K562 (cell line): ENCODE measurements at regions not wholly inside any gene's neighbourhood (a gene's known extent, or its start where the extent isn't known, plus 50 kb on each side); places are given as distances from the start of the nearest gene placed in this dataset.

Experiments
- ATF7 ChIP-seq: fragments of 450-650 bp; IDR thresholded peaks from 2 replicates; pipeline ENCODE4 v1.7.1; 2014; ENCODE audit warnings: mild to moderate bottlenecking, moderate library complexity
- BDP1 ChIP-seq: IDR thresholded peaks from 3 replicates; pipeline ENCODE4 v1.6.1; 2011; ENCODE audit not compliant: insufficient read length, insufficient read depth
- CREM ChIP-seq: IDR thresholded peaks from 2 replicates; pipeline ENCODE4 v1.6.1; 2014; ENCODE audit warnings: antibody characterized with exemption, low read depth
- FOXA3 ChIP-seq, 2 experiments: fragments of 450-650 bp in 1 of 2; sonication (generic) in 1 of 2; formaldehyde crosslinking; IDR thresholded peaks in 1 of 2; conservative IDR thresholded peaks in 1 of 2; 2 replicates each; pipeline versions ENCODE4 v1.4.0 to v1.8.0; 2020 to 2022; ENCODE audit warnings: mild to moderate bottlenecking in 2 of 2, missing genetic modification reagents in 1 of 2
- FOXM1 ChIP-seq, 2 experiments: fragments of 450-650 bp in 1 of 2; sonication (generic) in 1 of 2; formaldehyde crosslinking in 1 of 2; IDR thresholded peaks; 2 replicates each; pipeline versions ENCODE4 v1.6.1 to v1.9.0; 2017 to 2022; ENCODE audit warnings: low read depth in 2 of 2, mild to moderate bottlenecking in 2 of 2, missing genetic modification reagents in 1 of 2, moderate library complexity in 1 of 2
- JUND ChIP-seq, 2 experiments: IDR thresholded peaks; 2 replicates in 1 of 2; 3 replicates in 1 of 2; pipeline ENCODE4 v1.6.1; 2011; ENCODE audit warnings: borderline replicate concordance in 2 of 2, low read depth in 2 of 2, low read length in 2 of 2, improper control_type of control experiment in 1 of 2, missing biosample characterization in 1 of 2, missing genetic modification characterization in 1 of 2, missing genetic modification reagents in 1 of 2
- PCBP2 ChIP-seq: fragments of 200-400 bp; formaldehyde crosslinking; IDR thresholded peaks from 2 replicates; pipeline ENCODE4 v1.6.1; 2018; ENCODE audit warnings: low read length, low read depth, mild to moderate bottlenecking, moderate library complexity; ENCODE audit not compliant: poor library complexity, severe bottlenecking
- RBM22 ChIP-seq: fragments of 200-400 bp; formaldehyde crosslinking; IDR thresholded peaks from 2 replicates; pipeline ENCODE4 v1.6.1; 2018; ENCODE audit warnings: low read length, low read depth; ENCODE audit not compliant: poor library complexity, severe bottlenecking
- REST ChIP-seq, 2 experiments: fragments of 450-650 bp; formaldehyde crosslinking in 1 of 2; IDR thresholded peaks; 2 replicates each; pipeline versions ENCODE4 v1.4.0 to v1.6.1; 2014 to 2020; ENCODE audit warnings: mild to moderate bottlenecking in 2 of 2, borderline replicate concordance in 1 of 2, low read depth in 1 of 2
- TEAD4 ChIP-seq, 2 experiments: sonication (generic) in 1 of 2; formaldehyde crosslinking in 1 of 2; IDR thresholded peaks; 2 replicates each; pipeline versions ENCODE4 v1.6.1 to v1.8.0; 2012 to 2022; ENCODE audit warnings: borderline replicate concordance in 1 of 2, inconsistent platforms in 1 of 2, low read length in 1 of 2, mild to moderate bottlenecking in 1 of 2, missing genetic modification reagents in 1 of 2
- THRAP3 ChIP-seq: fragments of 450-650 bp; IDR thresholded peaks from 2 replicates; pipeline ENCODE4 v1.6.1; 2016; ENCODE audit warnings: mild to moderate bottlenecking, inconsistent platforms, borderline replicate concordance
- ZBTB9 ChIP-seq: fragments of 450-650 bp; formaldehyde crosslinking; IDR thresholded peaks from 2 replicates; pipeline ENCODE4 v1.4.0; 2020; ENCODE audit warnings: mild to moderate bottlenecking, moderate library complexity
- ZNF561 ChIP-seq: fragments of 450-650 bp; formaldehyde crosslinking; conservative IDR thresholded peaks from 2 replicates; pipeline ENCODE4 v1.4.0; 2020; ENCODE audit warnings: mild to moderate bottlenecking, moderate library complexity
- ZNF589 ChIP-seq: fragments of 200-800 bp; sonication (Bioruptor generic); IDR thresholded peaks from 2 replicates; pipeline ENCODE4 v1.6.1; 2016; ENCODE audit warnings: low read depth, missing genetic modification characterization, missing compliant biosample characterization

- TF ChIP-seq REST (IDR thresholded peaks at IDR 0.05; ENCODE audit: borderline replicate concordance) (no peak), REST (CRISPR knock-in tag; IDR thresholded peaks at IDR 0.05; ENCODE audit: low read depth) (peak; percentile 47; the same call in 1 of the 2 replicates), ZBTB9 (CRISPR knock-in tag) (0 out of 2 replicates have a peak, but pooled peaks have one; percentile 27), THRAP3 (no peak), PCBP2 (no peak), RBM22 (no peak), BDP1 (no peak), CREM (peak; percentile 13; the same call in 1 of the 2 replicates), ATF7 (peak; percentile 50; the same call in 1 of the 2 replicates), ZNF589 (CRISPR knock-in tag) (no peak), JUND (IDR thresholded peaks at IDR 0.05; ENCODE audit: borderline replicate concordance, low read depth, low read length) (peak; percentile 53; the same call in 1 of the 2 replicates), JUND (tag; IDR thresholded peaks at IDR 0.05; ENCODE audit: borderline replicate concordance, low read depth, low read length) (peak; percentile 53; the same call in 1 of the 3 replicates), FOXM1 (IDR thresholded peaks at IDR 0.05; ENCODE audit: low read depth) (peak; percentile 56; the same call in 1 of the 2 replicates), FOXM1 (CRISPR knock-in tag; IDR thresholded peaks at IDR 0.05; ENCODE audit: low read depth) (no peak), ZNF561 (CRISPR knock-in tag) (no peak), TEAD4 (IDR thresholded peaks at IDR 0.05; ENCODE audit: low read length) (peak; percentile 84), TEAD4 (CRISPR knock-in tag; IDR thresholded peaks at IDR 0.05; ENCODE audit: borderline replicate concordance) (no peak), FOXA3 (CRISPR knock-in tag; conservative IDR thresholded peaks at IDR 0.05 in 1 of 2, IDR thresholded peaks at IDR 0.05 in 1 of 2) (0 out of 4 replicates have a peak, but pooled peaks of 1 of the 2 experiments have one; percentile 25)
Observed at GRCh38 chr16:79897453-79898146, 297.1 kb upstream of the MAF start (continued).
